ENCODE measurements at regions not wholly inside any gene's neighbourhood (a gene's known extent, or its start where the extent isn't known, plus 50 kb on each side); places are given as distances from the start of the nearest gene placed in this dataset.

- TF ChIP-seq POLR2A (IDR thresholded peaks at IDR 0.05; ENCODE audit: low read length) (no peak), GATA1 (IDR thresholded peaks at IDR 0.05; ENCODE audit: low read depth, low read length) (no peak)
Measured at GRCh38 chr2:206378835-206379234, 64.5 kb upstream of the ADAM23 start.
